NCI-H1092 (cell line): ENCODE measurements at regions not wholly inside any gene's neighbourhood (a gene's known extent, or its start where the extent isn't known, plus 50 kb on each side); places are given as distances from the start of the nearest gene placed in this dataset.

Source experiments
- DNase-seq: peaks from one replicate; lab custom pipeline; 2025; lab: John Stamatoyannopoulos, UW

- DNase-seq = no peak
Observed at GRCh38 chr12:127632461-127632860, 634.5 kb upstream of the TMEM132C start.

DNA sequence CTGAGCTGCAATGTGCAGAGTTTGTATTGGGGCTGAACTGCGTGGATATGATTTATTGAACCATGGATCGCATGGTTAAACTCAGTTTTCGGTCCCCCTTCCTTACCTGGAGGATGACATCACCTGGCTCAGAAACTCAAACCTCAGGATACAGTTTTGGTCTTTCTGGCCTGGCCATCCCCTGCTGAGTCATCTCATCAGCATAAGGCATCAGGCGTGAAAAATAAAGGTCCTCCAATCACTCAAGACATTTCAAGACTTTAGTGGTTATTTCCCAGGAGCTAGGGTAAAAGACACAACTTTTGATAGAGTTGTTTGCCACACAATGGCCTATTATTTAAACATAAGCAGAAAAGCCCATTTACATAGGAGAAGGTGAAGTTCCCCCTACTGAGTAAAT lies 631.1 kb upstream of the TMEM132C start:
- no peak for DNase-seq

DNA sequence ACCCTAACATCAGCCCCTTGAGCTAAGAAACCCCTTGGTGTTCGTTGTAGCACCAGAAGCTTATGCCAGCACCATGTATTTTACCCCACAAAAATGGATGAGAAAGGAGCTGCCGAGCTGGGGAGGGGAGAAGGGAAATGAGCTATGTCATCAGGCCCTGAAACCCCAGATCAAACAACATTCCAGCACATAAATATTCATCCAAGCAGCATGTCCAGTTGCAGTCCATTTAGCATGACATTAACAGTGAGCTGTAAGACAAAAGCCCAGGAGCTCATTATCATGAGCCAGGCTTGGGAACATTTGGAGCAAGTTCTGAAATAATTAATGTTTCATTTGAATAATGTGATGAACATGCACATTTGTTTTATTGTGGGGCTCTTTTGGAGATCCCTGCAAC lies 630.1 kb upstream of the TMEM132C start:
- no peak for DNase-seq

DNA sequence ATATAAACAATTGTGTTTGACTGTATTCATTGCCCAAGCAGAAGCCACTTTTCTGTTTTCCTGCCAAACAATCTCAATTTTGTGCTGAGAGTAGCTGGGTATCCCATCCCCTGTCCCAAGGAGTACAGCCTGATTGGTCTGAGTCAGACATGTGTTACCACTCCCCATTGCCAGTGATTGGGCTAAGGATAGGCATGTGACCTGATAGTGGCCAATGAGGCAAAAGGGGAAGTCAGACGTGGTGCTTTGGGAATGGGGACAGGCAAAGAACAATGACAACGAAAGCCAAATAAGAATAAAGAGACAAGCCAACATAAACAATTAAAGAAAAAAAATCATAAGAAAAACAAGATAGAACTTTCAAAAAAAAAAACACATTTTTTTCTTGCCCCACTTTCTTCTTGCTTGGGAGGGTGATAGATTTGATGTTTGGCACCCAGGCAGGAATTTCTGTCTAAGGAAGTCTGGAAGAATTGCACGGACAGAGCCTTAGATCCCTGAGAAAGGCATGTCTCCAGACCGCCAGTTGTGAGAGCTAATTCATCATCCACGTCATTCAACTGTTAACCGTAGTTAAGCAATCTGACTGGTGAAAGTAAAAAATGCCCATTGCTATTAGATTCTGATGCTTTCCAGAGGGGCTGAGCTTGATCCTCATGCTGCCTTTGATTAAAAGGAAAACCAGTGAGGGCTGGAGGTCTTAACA lies 626.6 kb upstream of the TMEM132C start:
- DNase-seq = no peak

GRCh38 chr12:127642208-127642607 lies 624.8 kb upstream of the TMEM132C start:
- no peak for DNase-seq

GRCh38 chr12:127648321-127648720 lies 618.6 kb upstream of the TMEM132C start:
- DNase-seq = no peak

GRCh38 chr12:127649961-127650360 lies 617.0 kb upstream of the TMEM132C start:
- DNase-seq = no peak

DNA sequence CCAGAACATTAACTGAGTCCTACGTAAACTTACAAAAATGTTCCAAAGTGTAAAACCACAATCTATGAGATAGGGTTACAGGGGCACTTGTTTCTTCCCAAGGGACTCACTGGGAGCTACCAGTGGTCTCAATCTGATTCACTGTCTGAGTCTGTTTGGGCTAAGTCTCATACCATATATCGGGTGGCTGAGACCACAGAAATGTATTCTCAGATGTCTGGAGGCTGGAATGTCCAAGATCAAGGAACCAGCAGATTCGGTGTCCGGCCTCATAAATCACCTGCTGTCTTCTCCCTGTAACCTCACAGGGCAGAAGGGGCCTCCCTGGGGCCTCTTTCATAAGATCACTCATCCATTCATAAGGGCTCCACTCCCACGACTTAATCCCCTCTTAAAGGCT lies 616.3 kb upstream of the TMEM132C start:
- DNase-seq = no peak

DNA sequence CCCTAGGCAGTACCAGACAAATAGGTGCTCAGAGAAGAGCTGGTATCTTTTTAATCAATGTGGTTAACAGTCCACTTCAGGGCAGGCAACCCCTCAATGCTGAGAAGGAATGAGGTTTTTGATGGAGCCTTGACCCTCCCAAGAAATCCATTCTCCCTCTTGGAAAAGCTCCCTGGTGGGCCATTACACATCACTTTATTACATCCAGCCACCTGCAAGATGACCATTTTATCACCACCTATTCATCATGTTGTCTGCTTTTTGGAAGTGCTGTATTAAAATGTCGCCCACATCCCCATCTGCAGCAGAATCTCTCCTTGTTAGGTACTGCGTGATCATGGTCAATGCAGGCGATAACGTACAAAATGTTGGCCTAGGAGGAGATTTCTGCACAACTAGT lies 614.7 kb upstream of the TMEM132C start:
- DNase-seq = no peak

DNA sequence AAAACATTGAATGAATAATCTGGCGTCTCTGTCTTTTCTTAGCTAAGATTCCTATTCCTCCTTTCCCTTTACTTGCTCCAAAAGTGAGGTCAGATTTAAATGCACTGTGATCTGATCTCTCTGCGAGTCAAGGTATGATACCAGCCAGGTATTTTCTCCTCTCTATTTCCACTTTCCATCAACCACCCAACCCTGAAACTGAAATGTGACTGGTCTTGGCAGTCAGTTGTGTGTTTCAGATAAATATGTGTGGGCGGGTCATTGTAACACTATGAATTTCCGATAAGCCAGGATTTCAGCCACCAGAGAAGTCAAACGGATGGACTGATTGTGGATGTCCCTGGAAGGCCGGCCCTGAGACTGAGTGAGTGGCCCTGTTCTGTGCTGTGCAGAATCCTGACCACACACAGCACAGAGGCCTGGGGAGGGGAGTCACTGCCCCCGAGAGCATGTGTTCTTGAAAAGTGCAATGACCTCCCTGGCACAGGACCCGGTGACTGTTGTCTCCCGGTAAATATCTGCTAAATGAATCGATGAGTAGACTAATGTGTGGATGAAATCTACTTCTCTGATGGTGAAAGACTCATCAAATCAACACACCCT lies 612.5 kb upstream of the TMEM132C start:
- no peak for DNase-seq

DNA sequence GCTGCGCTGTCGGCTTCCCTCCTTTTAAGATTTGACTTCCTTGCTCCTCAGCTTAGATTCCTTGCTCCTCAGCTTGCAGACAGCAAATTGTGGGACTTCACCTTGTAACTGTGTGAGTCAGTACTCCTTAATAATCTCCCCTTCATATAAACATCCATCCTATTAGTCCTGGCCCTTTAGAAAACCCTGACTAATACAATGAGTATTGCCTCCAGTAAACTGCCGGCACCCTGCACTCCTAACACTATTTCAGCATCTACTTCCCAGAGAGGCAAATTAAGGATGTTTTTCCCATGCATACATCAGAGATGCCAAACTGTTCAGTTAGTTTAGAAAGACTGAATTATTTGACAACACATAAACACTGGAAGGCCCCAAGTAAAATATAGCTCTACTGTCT lies 611.3 kb upstream of the TMEM132C start:
- no peak for DNase-seq

- DNase-seq = no peak
Observed at GRCh38 chr12:127656266-127656665, 610.7 kb upstream of the TMEM132C start.

DNA sequence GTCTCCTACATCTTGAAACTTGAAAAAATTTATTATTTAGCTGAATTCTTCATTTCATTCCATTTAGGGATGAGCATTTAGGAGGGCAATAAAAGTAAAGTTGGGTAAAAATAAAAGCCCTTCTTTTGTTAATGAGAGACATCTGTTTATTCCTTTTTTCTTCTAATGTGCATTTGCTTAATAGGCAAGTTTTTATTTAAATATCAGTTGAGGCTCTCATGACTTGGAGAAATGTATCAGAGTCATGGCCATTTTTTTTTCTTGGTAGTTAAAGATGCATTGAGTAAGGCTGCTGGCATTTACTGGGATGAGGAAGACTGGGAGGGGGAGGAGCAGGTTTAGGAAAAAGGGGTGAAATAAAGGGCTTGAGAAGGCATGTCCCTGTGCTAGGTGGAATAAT lies 609.9 kb upstream of the TMEM132C start:
- DNase-seq = no peak

- no peak for DNase-seq
Observed at GRCh38 chr12:127660961-127661360, 606.0 kb upstream of the TMEM132C start.

DNA sequence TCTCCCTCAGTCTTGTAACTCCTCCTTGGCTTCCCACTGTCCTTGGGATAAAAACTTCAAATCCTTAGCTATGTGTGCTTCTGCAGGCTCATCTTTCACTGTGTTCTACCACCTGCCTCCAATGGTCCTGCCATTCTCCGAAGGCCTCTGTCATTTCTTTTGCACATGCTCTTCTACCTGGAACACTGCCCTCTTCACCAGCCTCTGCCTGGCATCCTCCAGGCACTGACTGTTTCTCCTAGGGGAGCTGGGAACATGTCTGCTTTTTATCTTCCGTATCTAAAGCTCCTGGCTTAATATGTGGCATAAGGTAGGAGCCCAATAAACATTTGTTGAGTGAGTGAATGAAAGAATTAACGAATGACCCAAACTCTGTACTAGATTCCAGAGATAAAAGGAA lies 603.3 kb upstream of the TMEM132C start:
- DNase-seq = no peak

GRCh38 chr12:127664901-127665300 lies 602.1 kb upstream of the TMEM132C start:
- DNase-seq = no peak

DNA sequence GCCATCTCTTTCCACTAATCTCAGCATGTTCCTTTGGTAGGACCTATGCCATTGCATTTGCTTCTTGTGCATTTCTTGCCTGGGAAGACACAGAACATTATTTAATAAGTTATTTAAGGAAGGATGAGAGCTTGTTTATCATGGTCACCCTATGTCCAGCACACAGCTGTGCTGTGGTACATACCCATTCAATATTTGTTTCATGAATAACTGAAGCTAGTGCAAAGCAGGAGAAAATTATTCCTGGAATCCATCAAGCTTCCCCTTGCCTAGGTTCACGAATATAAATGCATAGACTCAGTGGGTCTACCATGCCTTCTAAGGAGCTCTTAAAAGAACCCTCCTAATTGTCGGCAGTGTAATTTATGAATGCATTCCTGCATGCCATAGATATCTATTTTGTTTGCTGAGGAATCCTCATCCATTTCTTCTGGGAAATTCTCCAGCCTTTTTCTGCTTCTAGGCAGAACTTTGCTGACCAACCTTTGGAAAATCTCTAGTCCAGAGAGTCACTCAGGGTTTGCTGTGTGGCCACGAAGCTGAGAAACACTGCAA lies 599.8 kb upstream of the TMEM132C start:
- DNase-seq = no peak

DNA sequence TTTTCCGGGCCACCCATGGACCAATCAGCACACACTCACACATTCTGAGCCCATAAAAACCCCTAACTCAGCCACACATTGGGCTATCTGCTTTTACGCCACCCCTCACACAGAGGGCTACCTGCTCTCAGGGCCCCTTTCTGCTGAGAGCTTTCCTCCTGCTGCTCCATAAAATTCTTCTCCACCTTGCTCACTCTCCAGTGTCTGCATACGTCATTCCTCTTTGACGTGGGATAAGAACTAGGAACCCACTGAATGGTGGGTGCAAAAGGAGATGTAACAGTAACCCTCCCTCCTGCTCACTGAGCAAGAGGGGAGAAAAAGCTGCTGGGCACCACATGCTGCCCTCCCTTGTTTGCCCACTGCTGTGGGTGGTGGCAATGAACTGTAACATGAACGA lies 596.7 kb upstream of the TMEM132C start:
- no peak for DNase-seq

DNA sequence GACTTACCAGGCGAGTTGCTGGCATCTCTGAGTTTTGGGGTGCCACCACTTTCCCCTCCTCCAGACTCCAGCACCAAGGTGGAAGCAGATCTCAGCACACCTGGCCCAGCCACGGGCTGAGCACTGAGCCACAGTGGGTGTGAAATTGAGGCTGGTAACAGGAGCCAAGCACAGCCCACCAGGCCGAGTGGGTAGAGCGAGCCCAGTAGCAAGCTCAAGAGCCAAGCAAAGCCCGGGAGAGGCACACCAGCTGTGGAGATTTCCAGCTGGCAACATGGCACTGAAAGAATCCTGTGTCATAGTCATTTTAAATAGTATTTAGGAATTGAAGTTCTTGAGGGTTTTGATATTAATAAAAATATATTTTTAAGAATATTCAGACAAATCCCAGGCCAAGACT lies 596.2 kb upstream of the TMEM132C start:
- no peak for DNase-seq

GRCh38 chr12:127675936-127676335 lies 591.0 kb upstream of the TMEM132C start:
- no peak for DNase-seq

DNA sequence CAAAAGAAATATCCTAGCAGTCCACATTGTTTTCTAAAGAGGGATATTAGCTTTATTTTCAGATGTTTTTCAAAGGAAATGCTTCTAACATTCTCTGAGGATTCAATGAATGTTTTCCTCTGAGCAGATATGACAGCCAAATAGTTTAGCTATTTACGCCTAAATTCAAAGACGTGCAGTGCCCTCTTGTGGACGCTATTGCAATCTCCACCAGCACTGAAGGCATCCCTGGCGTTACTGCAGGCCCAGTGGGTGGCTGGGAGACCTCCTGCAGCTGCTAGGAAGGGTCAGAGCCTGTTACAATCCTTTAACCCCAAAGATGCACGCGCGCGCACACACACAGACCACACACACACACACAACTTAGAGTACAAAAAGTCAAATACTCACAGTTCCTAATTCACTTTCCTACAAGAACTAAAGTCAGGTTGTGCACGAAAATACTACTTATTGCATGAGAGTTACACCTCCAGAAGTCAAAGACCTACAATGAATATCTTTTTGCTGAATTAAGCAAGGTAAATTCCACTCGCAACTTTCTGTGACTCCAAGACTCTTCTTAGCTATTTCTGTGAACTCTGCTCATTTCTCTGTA lies 589.3 kb upstream of the TMEM132C start:
- DNase-seq = peak; percentile 74

- no peak for DNase-seq
Observed at GRCh38 chr12:127678945-127679344, 588.0 kb upstream of the TMEM132C start.

- DNase-seq = no peak
Observed at GRCh38 chr12:127680516-127680915, 586.5 kb upstream of the TMEM132C start.
